SK-N-SH treated with all-trans-retinoic acid at 6 μM for 48 hours (cell line): ENCODE measurements at regions not wholly inside any gene's neighbourhood (a gene's known extent, or its start where the extent isn't known, plus 50 kb on each side); places are given as distances from the start of the nearest gene placed in this dataset.

ENCODE experiments used
- ATAC-seq: fragments of 200-7000 bp; cut with Tn5 transposase; 3 replicates; pipeline ENCODE4 v1.9.1; 2020; ENCODE audit warnings: mild to moderate bottlenecking, moderate library complexity
- ARNTL ChIP-seq: fragments of 450-650 bp; formaldehyde crosslinking; IDR thresholded peaks from 2 replicates; pipeline ENCODE4 v1.5.0; 2020; ENCODE audit warnings: low read depth, mild to moderate bottlenecking, moderate library complexity, borderline replicate concordance
- BACH2 ChIP-seq: fragments of 250-450 bp; sonication (Bioruptor Pico); IDR thresholded peaks from 2 replicates; pipeline ENCODE4 v1.9.0; 2021; ENCODE audit warnings: mild to moderate bottlenecking, borderline replicate concordance
- CREB5 ChIP-seq: fragments of 250-450 bp; sonication (Bioruptor Pico); IDR thresholded peaks from 2 replicates; pipeline ENCODE4 v1.5.1; 2020; ENCODE audit warnings: low read depth, mild to moderate bottlenecking, moderate library complexity
- CSDC2 ChIP-seq: fragments of 250-450 bp; sonication (Bioruptor Pico); IDR thresholded peaks from 2 replicates; pipeline ENCODE4 v1.5.0; 2020; ENCODE audit warnings: mild to moderate bottlenecking, moderate library complexity
- ESRRG ChIP-seq: fragments of 250-450 bp; sonication (Bioruptor Pico); IDR thresholded peaks from 2 replicates; pipeline ENCODE4 v1.6.1; 2021; ENCODE audit warnings: mild to moderate bottlenecking
- GLIS3 ChIP-seq: fragments of 250-450 bp; sonication (Bioruptor Pico); IDR thresholded peaks from 2 replicates; pipeline ENCODE4 v1.5.0; 2020; ENCODE audit warnings: mild to moderate bottlenecking, moderate library complexity
- ISL1 ChIP-seq: fragments of 250-450 bp; sonication (Bioruptor Pico); IDR thresholded peaks from 2 replicates; pipeline ENCODE4 v2.1.2; 2022; ENCODE audit warnings: mild to moderate bottlenecking, moderate library complexity
- OSR1 ChIP-seq: fragments of 250-450 bp; sonication (Bioruptor Pico); IDR thresholded peaks from 2 replicates; pipeline ENCODE4 v1.8.0; 2022; ENCODE audit warnings: moderate library complexity, mild to moderate bottlenecking, inconsistent platforms
- PATZ1 ChIP-seq: fragments of 250-450 bp; sonication (Bioruptor Pico); IDR thresholded peaks from 2 replicates; pipeline ENCODE4 v1.8.0; 2020; ENCODE audit warnings: mild to moderate bottlenecking, moderate library complexity, borderline replicate concordance
- PPARA ChIP-seq: fragments of 250-450 bp; sonication (Bioruptor Pico); IDR thresholded peaks from 2 replicates; pipeline ENCODE4 v1.5.0; 2020; ENCODE audit warnings: mild to moderate bottlenecking, borderline replicate concordance
- RARB ChIP-seq: fragments of 250-450 bp; sonication (Bioruptor Pico); IDR thresholded peaks from 2 replicates; pipeline ENCODE4 v1.8.0; 2021; ENCODE audit warnings: mild to moderate bottlenecking, moderate library complexity
- TCF4 ChIP-seq: fragments of 250-450 bp; sonication (Bioruptor Pico); IDR thresholded peaks from 2 replicates; pipeline ENCODE4 v1.8.0; 2021; ENCODE audit warnings: mild to moderate bottlenecking, moderate library complexity, borderline replicate concordance
- TOX ChIP-seq: fragments of 250-450 bp; sonication (Bioruptor Pico); IDR thresholded peaks from 2 replicates; pipeline ENCODE4 v1.8.0; 2021; ENCODE audit warnings: mild to moderate bottlenecking, moderate library complexity, borderline replicate concordance
- ZC3H10 ChIP-seq: fragments of 250-450 bp; sonication (Bioruptor Pico); IDR thresholded peaks from 2 replicates; pipeline ENCODE4 v1.5.1; 2021; ENCODE audit warnings: mild to moderate bottlenecking, moderate library complexity
- ZFP30 ChIP-seq: fragments of 450-650 bp; formaldehyde crosslinking; IDR thresholded peaks from 2 replicates; pipeline ENCODE4 v1.5.0; 2022; ENCODE audit warnings: mild to moderate bottlenecking, moderate library complexity
- ZNF565 ChIP-seq: fragments of 450-650 bp; formaldehyde crosslinking; conservative IDR thresholded peaks from 2 replicates; pipeline ENCODE4 v1.5.0; 2020; ENCODE audit warnings: low read depth, mild to moderate bottlenecking, moderate library complexity
- ZNF8 ChIP-seq: fragments of 450-650 bp; formaldehyde crosslinking; IDR thresholded peaks from 2 replicates; pipeline ENCODE4 v1.5.0; 2020; ENCODE audit warnings: mild to moderate bottlenecking, moderate library complexity
- TF ChIP-seq, protein P1 (sequence below): fragments of 250-450 bp; sonication (Bioruptor Pico); IDR thresholded peaks from 2 replicates; pipeline ENCODE4 v1.8.0; 2021; ENCODE audit warnings: low read depth, mild to moderate bottlenecking, moderate library complexity, borderline replicate concordance
- TF ChIP-seq, protein P2 (sequence below): fragments of 250-450 bp; sonication (Bioruptor Pico); IDR thresholded peaks from 2 replicates; pipeline ENCODE4 v1.5.1; 2021; ENCODE audit warnings: mild to moderate bottlenecking, moderate library complexity

GRCh38 chr17:73782231-73782630 lies 138.0 kb upstream of the SDK2 start:
- TF ChIP-seq, protein P1, sequence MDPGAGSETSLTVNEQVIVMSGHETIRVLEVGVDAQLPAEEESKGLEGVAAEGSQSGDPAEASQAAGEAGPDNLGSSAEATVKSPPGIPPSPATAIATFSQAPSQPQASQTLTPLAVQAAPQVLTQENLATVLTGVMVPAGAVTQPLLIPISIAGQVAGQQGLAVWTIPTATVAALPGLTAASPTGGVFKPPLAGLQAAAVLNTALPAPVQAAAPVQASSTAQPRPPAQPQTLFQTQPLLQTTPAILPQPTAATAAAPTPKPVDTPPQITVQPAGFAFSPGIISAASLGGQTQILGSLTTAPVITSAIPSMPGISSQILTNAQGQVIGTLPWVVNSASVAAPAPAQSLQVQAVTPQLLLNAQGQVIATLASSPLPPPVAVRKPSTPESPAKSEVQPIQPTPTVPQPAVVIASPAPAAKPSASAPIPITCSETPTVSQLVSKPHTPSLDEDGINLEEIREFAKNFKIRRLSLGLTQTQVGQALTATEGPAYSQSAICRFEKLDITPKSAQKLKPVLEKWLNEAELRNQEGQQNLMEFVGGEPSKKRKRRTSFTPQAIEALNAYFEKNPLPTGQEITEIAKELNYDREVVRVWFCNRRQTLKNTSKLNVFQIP (CRISPR knock-in tag) = no peak
- no peak for TF ChIP-seq CREB5
- no peak for TF ChIP-seq PPARA (CRISPR knock-in tag)
- TF ChIP-seq, all 23 proteins: peak for 0
- ATAC-seq = no peak

GRCh38 chr17:73782641-73783381 lies 138.6 kb upstream of the SDK2 start:
- no peak for ATAC-seq
- TF ChIP-seq CREB5 = no peak
- TF ChIP-seq ESRRG (CRISPR knock-in tag) = no peak
- TF ChIP-seq PATZ1 (CRISPR knock-in tag) = no peak
- TF ChIP-seq RARB (CRISPR knock-in tag) = no peak
- TF ChIP-seq TOX = no peak
- no peak for TF ChIP-seq ZNF565 (CRISPR knock-in tag)
- TF ChIP-seq ISL1 (CRISPR knock-in tag) = no peak
- TF ChIP-seq PPARA (CRISPR knock-in tag) = no peak
- TF ChIP-seq GLIS3 (CRISPR knock-in tag) = no peak
- TF ChIP-seq OSR1 (CRISPR knock-in tag) = no peak
- TF ChIP-seq ZC3H10 (CRISPR knock-in tag) = no peak
- TF ChIP-seq ARNTL (CRISPR knock-in tag) = no peak
- TF ChIP-seq CSDC2 (CRISPR knock-in tag) = no peak

DNA sequence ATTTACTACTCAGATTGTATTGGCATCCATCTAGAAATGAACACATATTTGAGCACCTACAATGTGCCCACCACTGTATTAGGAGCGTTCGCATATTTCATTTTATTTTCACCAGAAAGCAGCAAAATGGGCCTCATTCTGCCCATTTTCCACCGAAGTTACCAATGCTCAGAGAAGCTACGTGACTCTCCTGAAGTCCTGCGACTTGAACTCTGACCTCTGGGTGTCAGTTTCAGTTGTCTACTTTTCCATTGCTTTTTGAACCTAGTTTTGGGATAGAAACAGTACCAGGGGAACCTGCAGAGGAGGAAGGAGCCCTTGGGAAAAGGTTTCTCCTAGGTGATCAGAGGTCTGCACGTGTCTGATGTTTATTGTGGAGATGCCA lies 139.1 kb upstream of the SDK2 start:
- TF ChIP-seq PATZ1 (CRISPR knock-in tag) (no peak), CSDC2 (CRISPR knock-in tag) (no peak), ZNF565 (CRISPR knock-in tag) (no peak), ZFP30 (CRISPR knock-in tag) (no peak), TOX (no peak), GLIS3 (CRISPR knock-in tag) (no peak), BACH2 (CRISPR knock-in tag) (no peak), ZNF8 (CRISPR knock-in tag) (no peak), OSR1 (CRISPR knock-in tag) (no peak), ARNTL (CRISPR knock-in tag) (no peak), CREB5 (no peak), TCF4 (no peak)
- TF ChIP-seq, protein P1 (CRISPR knock-in tag) = no peak
- TF ChIP-seq, protein P2, sequence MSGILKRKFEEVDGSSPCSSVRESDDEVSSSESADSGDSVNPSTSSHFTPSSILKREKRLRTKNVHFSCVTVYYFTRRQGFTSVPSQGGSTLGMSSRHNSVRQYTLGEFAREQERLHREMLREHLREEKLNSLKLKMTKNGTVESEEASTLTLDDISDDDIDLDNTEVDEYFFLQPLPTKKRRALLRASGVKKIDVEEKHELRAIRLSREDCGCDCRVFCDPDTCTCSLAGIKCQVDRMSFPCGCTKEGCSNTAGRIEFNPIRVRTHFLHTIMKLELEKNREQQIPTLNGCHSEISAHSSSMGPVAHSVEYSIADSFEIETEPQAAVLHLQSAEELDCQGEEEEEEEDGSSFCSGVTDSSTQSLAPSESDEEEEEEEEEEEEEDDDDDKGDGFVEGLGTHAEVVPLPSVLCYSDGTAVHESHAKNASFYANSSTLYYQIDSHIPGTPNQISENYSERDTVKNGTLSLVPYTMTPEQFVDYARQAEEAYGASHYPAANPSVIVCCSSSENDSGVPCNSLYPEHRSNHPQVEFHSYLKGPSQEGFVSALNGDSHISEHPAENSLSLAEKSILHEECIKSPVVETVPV (CRISPR knock-in tag) = no peak
- no peak for ATAC-seq
